Calu3 (cell line): ENCODE measurements at regions not wholly inside any gene's neighbourhood (a gene's known extent, or its start where the extent isn't known, plus 50 kb on each side); places are given as distances from the start of the nearest gene placed in this dataset.

Experiments used
- BruUV-seq: library from RNA; stranded (reverse); fragments of 400-500 nt; replicated peaks from 2 replicates; lab custom pipeline; 2021; lab: Mats Ljungman, UMichigan
- CTCF ChIA-PET: fragments of 300-600 bp; sonication (Branson Sonifier 250); formaldehyde crosslinking; loops from one replicate; lab custom pipeline; 2022; ENCODE audit warnings: antibody characterized with exemption; lab: Charles Lee
- DNase-seq: peaks from one replicate; pipeline ENCODE4 v3.0.0; 2022
- H3K27ac Mint-ChIP-seq: one replicate; pipeline ENCODE4 v1.8.0; 2022; ENCODE audit warnings: mixed read lengths; ENCODE audit not compliant: unreplicated experiment
- H3K27me3 Mint-ChIP-seq: one replicate; pipeline ENCODE4 v1.8.0; 2022; ENCODE audit warnings: mixed read lengths; ENCODE audit not compliant: unreplicated experiment
- H3K36me3 Mint-ChIP-seq: one replicate; pipeline ENCODE4 v1.8.0; 2022; ENCODE audit warnings: mild to moderate bottlenecking, moderate library complexity, mixed read lengths; ENCODE audit not compliant: insufficient read depth, unreplicated experiment
- H3K4me1 Mint-ChIP-seq: one replicate; pipeline ENCODE4 v1.8.0; 2022; ENCODE audit warnings: mild to moderate bottlenecking, low read depth, mixed read lengths; ENCODE audit not compliant: unreplicated experiment
- H3K4me3 Mint-ChIP-seq: one replicate; pipeline ENCODE4 v1.8.0; 2022; ENCODE audit warnings: mild to moderate bottlenecking, low read depth, moderate library complexity, mixed read lengths; ENCODE audit not compliant: unreplicated experiment
- H3K9me3 Mint-ChIP-seq: one replicate; pipeline ENCODE4 v1.8.0; 2022; ENCODE audit warnings: low read depth, mixed read lengths; ENCODE audit not compliant: unreplicated experiment
- intact Hi-C: fragments of 100-400 bp; cut with micrococcal nuclease; formaldehyde crosslinking; loops from one replicate; pipeline ENCODE4 v1.10.0; 2022; ENCODE audit not compliant: unreplicated experiment
- TF ChIP-seq, protein P1 (sequence below): fragments of 200-600 bp; IDR thresholded peaks from one replicate; pipeline ENCODE4 v1.8.0; 2022; ENCODE audit warnings: antibody characterized with exemption; ENCODE audit not compliant: unreplicated experiment

DNA sequence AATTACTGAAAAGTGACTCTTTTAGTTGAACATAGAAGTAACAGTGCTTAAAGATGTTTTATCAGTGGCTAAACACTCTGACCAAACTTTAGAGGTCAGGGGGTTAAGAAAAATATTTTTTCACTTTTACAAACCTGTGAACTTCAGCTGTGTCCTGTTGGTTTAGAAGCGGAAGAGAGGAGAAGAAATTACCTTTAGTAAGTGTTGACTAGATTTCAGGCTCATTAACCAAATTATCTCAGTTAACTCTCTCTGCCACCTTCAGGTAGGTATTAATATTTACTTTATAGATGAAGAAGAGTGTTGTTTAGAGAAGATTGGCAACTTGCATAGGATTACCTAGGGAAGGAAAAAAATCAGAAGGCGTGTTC, 151.9 kb upstream of the CMC1 start:
- no peak overlapping the region for H3K4me3 Mint-ChIP-seq

GRCh38 chr3:28099296-28099695, 142.1 kb upstream of the CMC1 start:
- intact Hi-C loops: no loop called here
- Mint-ChIP-seq H3K27me3 (no peaks in the 10 kb centered on the region), H3K27ac (no peak overlapping the region), H3K4me1 (no peaks in the 10 kb centered on the region), H3K4me3 (no peak overlapping the region), H3K36me3 (no peaks in the 10 kb centered on the region), H3K9me3 (peaks cover 6% of the 10 kb centered on the region)
- no TSS peak for BruUV-seq
- TF ChIP-seq, protein P1, sequence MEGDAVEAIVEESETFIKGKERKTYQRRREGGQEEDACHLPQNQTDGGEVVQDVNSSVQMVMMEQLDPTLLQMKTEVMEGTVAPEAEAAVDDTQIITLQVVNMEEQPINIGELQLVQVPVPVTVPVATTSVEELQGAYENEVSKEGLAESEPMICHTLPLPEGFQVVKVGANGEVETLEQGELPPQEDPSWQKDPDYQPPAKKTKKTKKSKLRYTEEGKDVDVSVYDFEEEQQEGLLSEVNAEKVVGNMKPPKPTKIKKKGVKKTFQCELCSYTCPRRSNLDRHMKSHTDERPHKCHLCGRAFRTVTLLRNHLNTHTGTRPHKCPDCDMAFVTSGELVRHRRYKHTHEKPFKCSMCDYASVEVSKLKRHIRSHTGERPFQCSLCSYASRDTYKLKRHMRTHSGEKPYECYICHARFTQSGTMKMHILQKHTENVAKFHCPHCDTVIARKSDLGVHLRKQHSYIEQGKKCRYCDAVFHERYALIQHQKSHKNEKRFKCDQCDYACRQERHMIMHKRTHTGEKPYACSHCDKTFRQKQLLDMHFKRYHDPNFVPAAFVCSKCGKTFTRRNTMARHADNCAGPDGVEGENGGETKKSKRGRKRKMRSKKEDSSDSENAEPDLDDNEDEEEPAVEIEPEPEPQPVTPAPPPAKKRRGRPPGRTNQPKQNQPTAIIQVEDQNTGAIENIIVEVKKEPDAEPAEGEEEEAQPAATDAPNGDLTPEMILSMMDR: no peak
- CTCF ChIA-PET: no interaction called here
- DNase-seq: no peak

More for the DNA sequence above, 151.9 kb upstream of the CMC1 start:
- H3K27ac Mint-ChIP-seq: no peak overlapping the region
- CTCF ChIA-PET: no interaction called here
- DNase-seq: no peak
- H3K36me3 Mint-ChIP-seq: no peaks in the 10 kb centered on the region
- no TSS peak for BruUV-seq
- H3K27me3 Mint-ChIP-seq: no peaks in the 10 kb centered on the region
- intact Hi-C loops: no loop called here
- TF ChIP-seq, protein P1: no peak
- peaks cover 4% of the 10 kb centered on the region for H3K9me3 Mint-ChIP-seq
- no peaks in the 10 kb centered on the region for H3K4me1 Mint-ChIP-seq

GRCh38 chr3:28101705-28102104, 139.7 kb upstream of the CMC1 start:
- Mint-ChIP-seq H3K4me3 (no peak overlapping the region), H3K9me3 (peaks cover 6% of the 10 kb centered on the region), H3K36me3 (no peaks in the 10 kb centered on the region), H3K4me1 (no peaks in the 10 kb centered on the region), H3K27ac (no peak overlapping the region), H3K27me3 (no peaks in the 10 kb centered on the region)
- no TSS peak for BruUV-seq
- no peak for DNase-seq
- intact Hi-C loops: no loop called here
- CTCF ChIA-PET: no interaction called here
- TF ChIP-seq, protein P1: no peak

GRCh38 chr3:28103861-28104260, 137.6 kb upstream of the CMC1 start:
- H3K27ac Mint-ChIP-seq: no peak overlapping the region
- intact Hi-C loops: no loop called here
- BruUV-seq: no TSS peak
- TF ChIP-seq, protein P1: no peak
- CTCF ChIA-PET: no interaction called here
- H3K36me3 Mint-ChIP-seq: no peaks in the 10 kb centered on the region
- no peaks in the 10 kb centered on the region for H3K27me3 Mint-ChIP-seq
- H3K4me3 Mint-ChIP-seq: no peak overlapping the region
- no peak for DNase-seq
- peaks cover 3% of the 10 kb centered on the region for H3K9me3 Mint-ChIP-seq
- H3K4me1 Mint-ChIP-seq: no peaks in the 10 kb centered on the region
